SJSA1 (cell line): ENCODE measurements at regions not wholly inside any gene's neighbourhood (a gene's known extent, or its start where the extent isn't known, plus 50 kb on each side); places are given as distances from the start of the nearest gene placed in this dataset.

Experiments
- DNase-seq, 2 experiments: peaks; one replicate each; pipeline ENCODE4 v3.0.0-alpha.2; 2015 to 2020; ENCODE audit warnings: low spot score in 2 of 2, low read depth in 1 of 2
- H3K27ac ChIP-seq: fragments of 250-450 bp; sonication (Bioruptor Pico); 2 replicates; pipeline ENCODE4 v1.5.1; 2020; ENCODE audit warnings: mild to moderate bottlenecking, moderate library complexity
- H3K27me3 ChIP-seq: fragments of 250-450 bp; sonication (Bioruptor Pico); replicated peaks from 2 replicates; pipeline ENCODE4 v1.5.1; 2020; ENCODE audit warnings: mild to moderate bottlenecking, moderate library complexity
- H3K36me3 ChIP-seq: fragments of 250-450 bp; sonication (Bioruptor Pico); 2 replicates; pipeline ENCODE4 v1.5.1; 2020; ENCODE audit warnings: mild to moderate bottlenecking
- H3K4me1 ChIP-seq: fragments of 250-450 bp; sonication (Bioruptor Pico); replicated peaks from 2 replicates; pipeline ENCODE4 v1.6.1; 2021; ENCODE audit warnings: mild to moderate bottlenecking
- H3K4me3 ChIP-seq: fragments of 250-450 bp; sonication (Bioruptor Pico); 2 replicates; pipeline ENCODE4 v1.5.1; 2020; ENCODE audit warnings: mild to moderate bottlenecking
- H3K9me3 ChIP-seq: fragments of 250-450 bp; sonication (Bioruptor Pico); replicated peaks from 2 replicates; pipeline ENCODE4 v1.5.1; 2020; ENCODE audit warnings: mild to moderate bottlenecking

DNA sequence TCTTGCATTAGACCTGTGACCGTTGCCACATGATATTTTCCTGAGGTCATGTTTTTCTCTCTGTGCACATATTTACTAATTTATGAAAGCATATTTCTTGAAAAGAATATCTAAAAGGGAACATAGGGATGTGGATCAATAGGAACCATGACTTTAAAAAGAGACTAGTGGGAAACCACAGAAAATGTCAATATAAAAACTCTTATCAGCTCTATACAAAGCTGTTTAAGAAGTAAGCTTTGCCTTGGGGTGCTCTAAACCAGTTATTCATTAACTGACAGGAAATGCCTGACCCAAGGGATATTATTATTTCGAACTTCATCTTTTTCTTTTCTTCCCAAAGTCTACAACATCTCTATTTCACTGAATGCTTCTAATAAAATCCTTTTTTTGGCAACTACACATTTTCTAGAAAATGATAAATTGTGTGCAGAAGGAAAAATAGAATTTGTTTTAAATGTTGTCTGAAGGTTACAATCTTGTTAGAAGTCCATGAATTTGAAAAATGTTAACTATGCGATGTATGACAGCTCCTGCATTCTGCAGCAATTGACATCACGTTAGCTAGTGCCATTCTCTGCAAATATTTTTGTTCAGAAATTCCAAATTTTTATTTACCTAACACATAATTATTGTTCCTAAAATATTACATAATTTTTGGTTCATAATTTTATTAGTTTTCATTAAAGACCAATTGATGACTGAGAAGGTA is 345.0 kb downstream of the SLC16A7 start:
- Histone ChIP-seq H3K27me3 (no peaks in the 10 kb centered on the region), H3K4me1 (no peaks in the 10 kb centered on the region)

DNA sequence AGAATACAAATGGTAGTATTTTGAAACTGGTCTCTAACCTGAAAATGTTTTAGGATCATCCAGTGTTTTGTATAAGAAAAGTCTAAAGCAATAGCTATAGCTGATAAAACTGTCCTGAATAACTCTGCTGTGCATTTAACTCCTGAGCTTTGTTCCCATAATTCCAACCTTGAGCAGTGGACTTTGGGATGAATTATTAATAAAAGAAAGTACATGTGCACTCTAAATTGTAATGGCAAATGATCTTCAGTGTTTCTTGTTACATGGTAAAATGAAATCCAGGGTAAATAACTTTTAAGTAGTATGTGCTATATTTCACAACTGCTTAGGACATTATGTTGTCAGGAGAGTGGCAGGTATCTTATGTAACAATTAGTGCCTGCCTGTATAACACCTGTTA is 345.6 kb downstream of the SLC16A7 start:
- H3K4me3 ChIP-seq = no peak overlapping the region
- no peak for DNase-seq
- H3K9me3 ChIP-seq = no peaks in the 10 kb centered on the region
- no peak overlapping the region for H3K27ac ChIP-seq
- H3K36me3 ChIP-seq = no peaks in the 10 kb centered on the region
- H3K27me3 ChIP-seq = no peaks in the 10 kb centered on the region
- H3K4me1 ChIP-seq = no peaks in the 10 kb centered on the region

More for the DNA sequence above, 345.0 kb downstream of the SLC16A7 start:
- no peak overlapping the region for H3K4me3 ChIP-seq
- DNase-seq = no peak
- no peaks in the 10 kb centered on the region for H3K9me3 ChIP-seq
- no peaks in the 10 kb centered on the region for H3K36me3 ChIP-seq
- H3K27ac ChIP-seq = no peak overlapping the region

DNA sequence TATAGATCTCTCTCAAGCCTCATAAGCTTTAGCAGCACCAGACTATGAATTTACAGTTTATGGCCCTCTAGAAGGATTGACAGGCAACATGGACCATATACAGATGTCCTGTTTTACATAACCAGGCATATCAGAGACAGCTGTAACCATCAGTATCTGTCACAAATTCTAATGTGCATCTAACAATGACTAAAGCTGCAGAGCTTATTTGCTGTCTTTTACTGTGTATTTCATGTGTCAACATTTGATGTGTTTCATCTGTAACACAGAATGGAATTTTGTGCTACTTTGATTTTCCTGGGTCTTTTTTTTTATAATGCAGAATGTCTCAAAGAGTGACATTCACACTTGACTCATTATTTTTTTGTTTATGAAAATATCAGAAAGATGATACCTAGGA is 348.3 kb downstream of the SLC16A7 start:
- no peak overlapping the region for H3K27ac ChIP-seq
- no peaks in the 10 kb centered on the region for H3K9me3 ChIP-seq

DNA sequence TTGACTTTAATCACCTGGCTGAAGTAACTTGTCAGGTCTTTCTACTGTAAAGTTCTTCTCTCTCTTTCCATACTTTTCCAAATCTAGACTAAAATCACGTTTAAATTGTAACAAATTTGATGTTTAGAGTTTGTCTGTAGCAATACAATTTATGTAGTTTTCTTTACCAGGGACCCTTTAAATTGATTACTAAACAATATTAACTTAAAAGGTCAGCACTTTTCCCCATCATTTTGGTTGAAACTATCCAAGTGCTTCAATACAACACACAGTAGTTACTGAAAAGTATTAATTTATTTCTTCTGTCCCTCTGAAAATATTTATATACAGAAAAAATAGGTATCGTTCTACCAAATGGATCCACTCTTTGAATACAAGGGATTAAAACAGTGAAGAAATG is 350.8 kb downstream of the SLC16A7 start:
- no peak overlapping the region for H3K4me3 ChIP-seq
- no peaks in the 10 kb centered on the region for H3K9me3 ChIP-seq
- no peaks in the 10 kb centered on the region for H3K27me3 ChIP-seq
- no peak for DNase-seq
- no peak overlapping the region for H3K27ac ChIP-seq
- H3K36me3 ChIP-seq = no peaks in the 10 kb centered on the region
- no peaks in the 10 kb centered on the region for H3K4me1 ChIP-seq

More for the DNA sequence above, 348.3 kb downstream of the SLC16A7 start:
- H3K27me3 ChIP-seq = no peaks in the 10 kb centered on the region
- H3K4me3 ChIP-seq = no peak overlapping the region
- no peaks in the 10 kb centered on the region for H3K4me1 ChIP-seq
- no peaks in the 10 kb centered on the region for H3K36me3 ChIP-seq
- DNase-seq = no peak

DNA sequence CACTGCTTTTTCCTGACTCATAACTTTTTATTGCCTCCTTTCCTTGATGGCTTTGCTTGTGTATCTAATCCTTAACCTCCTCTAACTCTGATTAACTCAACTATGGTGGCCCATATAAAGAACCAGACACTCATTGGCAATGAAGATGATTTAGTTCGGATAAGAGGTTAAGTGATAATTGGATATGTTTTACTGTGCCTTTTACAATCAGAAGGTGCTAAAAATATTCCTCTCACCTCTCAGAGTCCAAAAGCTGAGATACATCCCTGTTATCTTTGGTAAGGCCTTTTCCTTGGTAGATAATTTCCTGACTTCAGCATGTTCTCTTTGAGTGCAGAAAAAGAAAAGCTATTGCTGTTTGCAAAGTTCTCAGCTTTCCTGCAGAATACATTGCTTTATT is 367.7 kb downstream of the SLC16A7 start:
- Histone ChIP-seq H3K9me3 (no peaks in the 10 kb centered on the region), H3K27me3 (no peaks in the 10 kb centered on the region), H3K27ac (no peak overlapping the region), H3K4me1 (no peaks in the 10 kb centered on the region), H3K36me3 (no peaks in the 10 kb centered on the region), H3K4me3 (no peak overlapping the region)
- no peak for DNase-seq

DNA sequence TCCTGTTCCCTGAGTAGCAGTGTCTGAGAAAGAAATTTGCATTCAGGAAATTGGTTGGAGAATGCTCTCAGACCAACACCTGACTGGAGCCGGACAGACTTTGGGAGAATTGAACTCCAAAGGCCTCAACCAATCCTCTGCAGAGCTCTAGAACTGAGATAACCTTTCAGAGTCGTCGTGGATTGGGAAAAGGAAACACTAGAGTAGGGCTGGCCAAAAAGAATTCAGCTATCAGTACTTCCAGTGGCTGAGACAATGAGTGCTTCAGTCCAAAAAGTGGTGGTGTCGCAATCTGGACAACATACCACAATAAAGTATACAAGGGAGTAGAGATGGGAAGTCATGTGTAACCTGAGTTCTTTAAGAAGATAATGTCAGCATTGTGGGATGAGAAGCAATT is 377.1 kb downstream of the SLC16A7 start:
- Histone ChIP-seq H3K27ac (no peak overlapping the region), H3K27me3 (no peaks in the 10 kb centered on the region), H3K9me3 (no peaks in the 10 kb centered on the region), H3K36me3 (no peaks in the 10 kb centered on the region), H3K4me3 (no peak overlapping the region), H3K4me1 (no peaks in the 10 kb centered on the region)
- DNase-seq = no peak

DNA sequence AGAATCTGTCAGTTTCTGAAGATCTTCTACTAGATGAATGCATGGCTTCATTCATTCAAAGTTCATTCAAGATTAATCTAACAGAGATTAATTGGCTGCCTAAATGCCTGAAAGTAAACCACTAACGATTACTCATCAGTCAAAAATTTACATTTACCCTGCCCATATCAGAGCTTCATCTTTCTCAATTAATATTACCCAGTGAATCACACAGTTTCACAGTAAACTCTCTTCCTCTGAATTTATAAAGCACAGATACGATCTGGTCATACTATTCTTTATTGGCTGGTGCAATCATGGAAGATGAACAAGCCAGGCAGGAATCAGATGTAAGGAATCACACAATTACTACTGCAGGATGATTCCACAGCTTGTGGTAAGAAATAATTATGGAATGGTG is 377.7 kb downstream of the SLC16A7 start:
- H3K4me3 ChIP-seq = no peak overlapping the region

DNA sequence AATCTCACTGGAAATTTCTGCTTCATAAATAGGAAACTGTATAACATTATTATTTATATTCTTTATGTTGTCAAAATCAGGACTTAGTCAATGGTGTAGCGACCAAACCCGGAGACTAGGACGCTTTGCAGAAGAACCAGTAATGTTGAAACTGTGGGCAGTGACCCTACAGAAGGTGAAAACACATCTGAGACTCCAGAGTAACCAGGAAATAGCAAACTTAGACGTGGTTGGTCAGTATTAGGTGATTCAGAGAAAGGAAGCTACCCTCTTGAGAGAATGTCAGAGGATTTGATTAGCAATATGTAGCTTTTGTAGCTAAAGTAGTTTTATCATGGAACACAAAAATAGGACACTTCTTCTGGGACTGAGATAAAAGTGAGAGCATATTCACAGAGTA is 381.9 kb downstream of the SLC16A7 start:
- no peak for DNase-seq
- H3K4me1 ChIP-seq = no peaks in the 10 kb centered on the region
- H3K27me3 ChIP-seq = no peaks in the 10 kb centered on the region
- no peaks in the 10 kb centered on the region for H3K36me3 ChIP-seq
- no peak overlapping the region for H3K4me3 ChIP-seq
- H3K27ac ChIP-seq = no peak overlapping the region
- H3K9me3 ChIP-seq = no peaks in the 10 kb centered on the region

More for the DNA sequence above, 377.7 kb downstream of the SLC16A7 start:
- DNase-seq = no peak
- no peak overlapping the region for H3K27ac ChIP-seq
- H3K27me3 ChIP-seq = no peaks in the 10 kb centered on the region
- H3K36me3 ChIP-seq = no peaks in the 10 kb centered on the region
- no peaks in the 10 kb centered on the region for H3K9me3 ChIP-seq
- H3K4me1 ChIP-seq = no peaks in the 10 kb centered on the region

DNA sequence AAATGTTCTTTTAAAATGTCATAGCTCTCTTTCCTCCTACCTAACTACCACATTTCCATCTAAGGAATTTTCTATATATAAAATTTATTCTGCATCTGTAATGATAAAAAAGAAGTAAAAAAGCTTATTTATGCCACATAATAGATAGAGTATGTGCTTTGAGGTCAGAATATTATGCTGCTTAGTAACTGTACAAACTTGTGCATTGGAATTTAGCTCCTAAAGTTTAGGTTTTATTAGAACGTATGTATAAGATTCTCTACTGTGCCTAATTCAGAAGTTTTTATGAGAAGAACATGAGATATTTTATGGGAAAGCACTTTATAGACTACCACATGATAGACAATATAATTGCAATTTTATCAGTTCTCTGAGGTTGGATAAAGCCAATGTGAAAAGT is 384.6 kb downstream of the SLC16A7 start:
- Histone ChIP-seq H3K27ac (no peak overlapping the region), H3K27me3 (no peaks in the 10 kb centered on the region), H3K4me1 (no peaks in the 10 kb centered on the region), H3K4me3 (no peak overlapping the region), H3K9me3 (no peaks in the 10 kb centered on the region), H3K36me3 (no peaks in the 10 kb centered on the region)
- no peak for DNase-seq

DNA sequence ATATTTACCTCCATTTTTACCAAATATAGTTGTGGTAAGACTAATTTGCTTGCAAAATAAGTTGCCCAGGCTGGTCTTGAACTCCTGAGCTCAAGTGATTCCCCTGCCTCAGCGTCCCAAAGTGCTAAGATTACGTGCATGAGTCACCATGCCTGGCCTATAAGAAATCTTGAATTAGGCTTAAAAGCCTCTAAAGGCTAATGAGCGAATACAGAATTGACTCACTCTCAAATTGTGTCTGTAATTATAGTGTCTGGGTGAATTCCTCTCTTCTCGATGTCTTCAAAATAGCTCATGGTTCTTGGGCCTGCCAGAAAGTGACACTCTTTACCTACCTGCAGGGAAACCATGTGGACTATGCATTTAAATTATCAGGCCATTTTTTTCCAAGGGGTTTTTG is 403.5 kb downstream of the SLC16A7 start:
- DNase-seq = no peak
- no peaks in the 10 kb centered on the region for H3K9me3 ChIP-seq
- no peak overlapping the region for H3K4me3 ChIP-seq

DNA sequence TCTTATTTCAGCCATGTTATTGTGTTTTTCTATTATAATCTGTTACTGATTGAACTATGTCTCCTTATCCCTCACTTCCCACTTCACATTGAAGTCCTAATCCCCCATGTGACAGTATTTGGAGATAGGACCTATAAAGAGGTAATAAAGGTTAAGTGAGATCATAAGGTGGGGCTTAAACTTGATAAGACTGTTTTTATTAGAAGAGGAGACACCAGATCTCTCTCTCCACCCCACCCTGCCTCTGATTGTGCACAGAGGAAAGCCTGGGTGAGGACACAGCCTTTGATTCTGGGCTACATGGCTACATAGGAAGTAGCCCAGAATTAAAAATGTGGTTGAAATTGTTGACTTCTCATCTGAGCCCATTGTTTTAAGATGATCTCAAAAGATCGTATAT is 414.7 kb downstream of the SLC16A7 start:
- DNase-seq = no peak
- Histone ChIP-seq H3K4me1 (no peaks in the 10 kb centered on the region), H3K27me3 (no peaks in the 10 kb centered on the region), H3K9me3 (no peaks in the 10 kb centered on the region), H3K36me3 (no peaks in the 10 kb centered on the region), H3K4me3 (no peak overlapping the region), H3K27ac (no peak overlapping the region)

More for the DNA sequence above, 403.5 kb downstream of the SLC16A7 start:
- H3K27ac ChIP-seq = no peak overlapping the region
- no peaks in the 10 kb centered on the region for H3K36me3 ChIP-seq
- H3K4me1 ChIP-seq = no peaks in the 10 kb centered on the region
- H3K27me3 ChIP-seq = no peaks in the 10 kb centered on the region

DNA sequence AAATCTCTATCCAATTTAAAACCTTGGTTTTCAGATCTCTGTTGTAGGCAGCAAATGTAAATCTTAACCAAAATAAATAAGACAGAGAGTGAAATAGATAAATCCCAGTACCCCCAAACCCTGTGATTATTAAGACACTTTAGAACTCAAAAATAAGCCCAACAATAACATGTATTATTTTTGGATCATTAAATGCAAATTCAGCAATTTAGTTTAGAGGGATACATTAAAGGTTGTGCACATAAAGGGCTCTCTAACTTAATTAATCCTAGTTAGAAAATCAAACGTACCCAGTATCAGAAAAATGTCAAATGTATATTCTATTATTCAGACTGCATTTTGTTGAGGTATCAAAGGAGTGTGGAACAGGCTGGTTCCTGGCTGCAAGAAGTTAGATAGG is 416.8 kb downstream of the SLC16A7 start:
- H3K27ac ChIP-seq = no peak overlapping the region
- no peaks in the 10 kb centered on the region for H3K4me1 ChIP-seq
- no peak overlapping the region for H3K4me3 ChIP-seq
- DNase-seq = no peak
- no peaks in the 10 kb centered on the region for H3K27me3 ChIP-seq
- no peaks in the 10 kb centered on the region for H3K36me3 ChIP-seq
- no peaks in the 10 kb centered on the region for H3K9me3 ChIP-seq

DNA sequence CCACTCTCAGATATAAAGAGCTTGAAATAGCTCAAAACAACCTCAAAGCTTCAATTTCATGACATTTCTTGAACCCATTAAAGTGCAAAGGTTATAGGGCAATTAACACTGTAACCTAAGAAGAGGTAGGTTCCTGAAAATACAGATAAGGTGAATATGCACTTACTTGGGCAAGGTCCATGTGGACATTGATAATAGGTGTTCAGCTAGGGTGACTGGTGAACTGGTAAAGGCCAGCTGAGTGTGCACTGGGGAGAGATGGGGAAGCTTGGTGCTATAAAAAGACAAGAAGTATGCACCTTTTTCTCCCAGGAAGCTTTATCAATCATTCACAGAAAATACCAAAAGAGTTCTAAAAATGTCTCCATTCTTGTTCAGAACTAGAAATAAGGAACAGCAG is 418.6 kb downstream of the SLC16A7 start:
- no peak for DNase-seq
- no peak overlapping the region for H3K4me3 ChIP-seq
- H3K9me3 ChIP-seq = no peaks in the 10 kb centered on the region
- no peak overlapping the region for H3K27ac ChIP-seq
- no peaks in the 10 kb centered on the region for H3K36me3 ChIP-seq
- H3K27me3 ChIP-seq = no peaks in the 10 kb centered on the region
- H3K4me1 ChIP-seq = no peaks in the 10 kb centered on the region

DNA sequence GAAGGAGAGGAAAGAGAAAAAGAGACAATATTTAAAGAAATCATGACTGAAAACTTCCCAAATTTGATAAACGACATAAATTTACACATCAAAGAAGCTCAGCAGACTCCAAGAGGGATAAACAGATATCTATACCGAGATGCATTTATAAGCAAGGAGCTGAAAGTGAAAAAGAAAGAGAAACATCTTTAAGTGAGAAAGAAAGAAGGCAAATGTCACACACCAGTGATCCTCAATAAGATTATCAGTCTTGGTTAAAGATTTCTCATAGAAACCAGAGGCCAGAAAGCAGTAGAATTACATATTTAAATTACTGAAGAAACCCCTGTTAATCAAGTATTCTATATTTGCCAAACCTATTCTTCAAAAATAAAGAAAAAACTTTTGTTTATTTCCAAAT is 424.2 kb downstream of the SLC16A7 start:
- H3K36me3 ChIP-seq = no peaks in the 10 kb centered on the region
- no peak overlapping the region for H3K4me3 ChIP-seq
- H3K4me1 ChIP-seq = no peaks in the 10 kb centered on the region
- DNase-seq = no peak
- H3K27ac ChIP-seq = no peak overlapping the region
- H3K9me3 ChIP-seq = no peaks in the 10 kb centered on the region
- H3K27me3 ChIP-seq = no peaks in the 10 kb centered on the region

DNA sequence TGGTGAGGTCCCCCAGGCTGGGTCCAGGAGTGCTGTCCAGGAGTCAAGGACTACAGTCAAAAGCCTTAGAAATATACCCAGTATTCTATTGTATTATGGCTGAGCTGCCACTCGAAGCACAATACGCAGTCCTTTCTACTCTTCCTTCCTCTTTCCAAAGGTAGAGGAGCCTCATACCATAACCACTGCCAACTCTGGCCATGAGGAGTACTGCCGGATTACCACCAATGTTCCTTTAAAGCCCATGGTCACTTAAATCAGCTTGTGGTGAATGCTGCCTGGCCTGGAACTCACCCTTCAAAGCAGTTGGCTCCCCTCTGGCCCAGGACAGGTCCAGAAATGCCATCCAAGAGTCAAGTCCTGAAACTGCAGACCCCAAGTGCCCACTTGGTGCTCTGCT is 425.4 kb downstream of the SLC16A7 start:
- Histone ChIP-seq H3K4me3 (no peak overlapping the region), H3K4me1 (no peaks in the 10 kb centered on the region), H3K27ac (no peak overlapping the region), H3K27me3 (no peaks in the 10 kb centered on the region), H3K9me3 (no peaks in the 10 kb centered on the region), H3K36me3 (no peaks in the 10 kb centered on the region)
- no peak for DNase-seq
